ENCODE measurements at regions not wholly inside any gene's neighbourhood (a gene's known extent, or its start where the extent isn't known, plus 50 kb on each side); places are given as distances from the start of the nearest gene placed in this dataset.

GRCh38 chr3:72181251-72181650, 396.3 kb upstream of the PROK2 start:
- ChIA-PET POLR2A (ENCODE audit: low non-redundant PET) (no interaction called here), CTCF (no interaction called here)
- DNase-seq (ENCODE audit: low spot score) = no peak
- TF ChIP-seq CTCF (conservative IDR thresholded peaks at IDR 0.05; ENCODE audit: low read depth) = no peak
- no peak overlapping the region for H3K27ac ChIP-seq

GRCh38 chr3:72180405-72180804, 395.5 kb upstream of the PROK2 start:
- DNase-seq (ENCODE audit: low spot score) = no peak
- H3K27ac ChIP-seq = no peak overlapping the region
- ChIA-PET CTCF (no interaction called here), POLR2A (ENCODE audit: low non-redundant PET) (no interaction called here)
- no peak for TF ChIP-seq CTCF (conservative IDR thresholded peaks at IDR 0.05; ENCODE audit: low read depth)

GRCh38 chr3:72179107-72179464, 394.1 kb upstream of the PROK2 start:
- CTCF ChIA-PET = no interaction called here
- no peak for TF ChIP-seq CTCF (conservative IDR thresholded peaks at IDR 0.05; ENCODE audit: low read depth)
- DNase-seq (ENCODE audit: low spot score) = no peak
- no peak overlapping the region for H3K27ac ChIP-seq
- POLR2A ChIA-PET (ENCODE audit: low non-redundant PET) = no interaction called here

- no peak for TF ChIP-seq CTCF (conservative IDR thresholded peaks at IDR 0.05; ENCODE audit: low read depth)
- peak overlapping the region; percentile 91 for H3K27ac ChIP-seq
- DNase-seq (ENCODE audit: low spot score) = no peak
- ChIA-PET CTCF (no interaction called here), POLR2A (ENCODE audit: low non-redundant PET) (no interaction called here)
Measured at GRCh38 chr3:72178463-72179106, 393.6 kb upstream of the PROK2 start.

- H3K27ac ChIP-seq = peak overlapping the region; percentile 91
- CTCF ChIA-PET = no interaction called here
Measured at GRCh38 chr3:72177075-72178050, 392.4 kb upstream of the PROK2 start.

More at GRCh38 chr3:72177075-72178050, 392.4 kb upstream of the PROK2 start:
- POLR2A ChIA-PET (ENCODE audit: low non-redundant PET) = no interaction called here
- DNase-seq (ENCODE audit: low spot score) = peak; percentile 35
- no peak for TF ChIP-seq CTCF (conservative IDR thresholded peaks at IDR 0.05; ENCODE audit: low read depth)
